ENCODE measurements at regions not wholly inside any gene's neighbourhood (a gene's known extent, or its start where the extent isn't known, plus 50 kb on each side); places are given as distances from the start of the nearest gene placed in this dataset.
"Not testable (repeated sequence)": the region's sequence is repeated elsewhere in the genome, so short reads cannot be mapped to it uniquely, and the experiment has no call there.

GRCh38 chr17:34771891-34772290 lies 189.4 kb downstream of the CCT6B start:
- no peak for DNase-seq

- DNase-seq, result no peak
Measured at GRCh38 chr17:34770586-34770985, 190.7 kb downstream of the CCT6B start.

GRCh38 chr17:34769899-34770298 lies 190.5 kb downstream of the TMEM132E start:
- no peak for DNase-seq

GRCh38 chr17:34769049-34769448 lies 189.7 kb downstream of the TMEM132E start:
- DNase-seq, result no peak

- no peak for DNase-seq
Measured at GRCh38 chr17:34765291-34765690, 185.9 kb downstream of the TMEM132E start.

GRCh38 chr17:34764716-34765115 lies 185.3 kb downstream of the TMEM132E start:
- DNase-seq, result no peak

- no peak for DNase-seq
Measured at GRCh38 chr17:34763728-34764665, 184.6 kb downstream of the TMEM132E start.

GRCh38 chr17:34762078-34762477 lies 182.7 kb downstream of the TMEM132E start:
- no peak for DNase-seq

- DNase-seq, result no peak
Measured at GRCh38 chr17:34761646-34762045, 182.3 kb downstream of the TMEM132E start.

GRCh38 chr17:34760931-34761495 lies 181.6 kb downstream of the TMEM132E start:
- DNase-seq, result no peak

GRCh38 chr17:34758718-34759117 lies 179.3 kb downstream of the TMEM132E start:
- no peak for DNase-seq

GRCh38 chr17:34758316-34758715 lies 178.9 kb downstream of the TMEM132E start:
- no peak for DNase-seq

- DNase-seq, result no peak
Measured at GRCh38 chr17:34757611-34758010, 178.2 kb downstream of the TMEM132E start.

GRCh38 chr17:34757106-34757505 lies 177.7 kb downstream of the TMEM132E start:
- DNase-seq, result no peak

- no peak for DNase-seq
Measured at GRCh38 chr17:34756637-34757021, 177.2 kb downstream of the TMEM132E start.

GRCh38 chr17:34755981-34756636 lies 176.7 kb downstream of the TMEM132E start:
- no peak for DNase-seq

- no peak for DNase-seq
Measured at GRCh38 chr17:34755371-34755770, 176.0 kb downstream of the TMEM132E start.

- DNase-seq, result no peak
Measured at GRCh38 chr17:34750004-34750403, 170.6 kb downstream of the TMEM132E start.

GRCh38 chr17:34741967-34742366 lies 162.6 kb downstream of the TMEM132E start:
- no peak for DNase-seq

GRCh38 chr17:34740565-34741520 lies 161.5 kb downstream of the TMEM132E start:
- DNase-seq, result no peak

GRCh38 chr17:34739386-34739785 lies 160.0 kb downstream of the TMEM132E start:
- DNase-seq, result no peak

- DNase-seq, result not testable (repeated sequence)
Measured at GRCh38 chr17:34737673-34738072, 158.3 kb downstream of the TMEM132E start.

GRCh38 chr17:34736611-34737010 lies 157.2 kb downstream of the TMEM132E start:
- no peak for DNase-seq

All from RPMI8226 (cell line).